HepG2 (cell line): ENCODE measurements at regions not wholly inside any gene's neighbourhood (a gene's known extent, or its start where the extent isn't known, plus 50 kb on each side); places are given as distances from the start of the nearest gene placed in this dataset.

Experiments
- ATAC-seq: fragments of 200-7000 bp; cut with Tn5 transposase; 3 replicates; pipeline ENCODE4 v1.9.1; 2020; ENCODE audit warnings: mild to moderate bottlenecking, moderate library complexity
- BruUV-seq: library from RNA; stranded (reverse); fragments of 400-500 nt; replicated peaks from 2 replicates; lab custom pipeline; 2021; lab: Mats Ljungman, UMichigan
- CTCF ChIA-PET: fragments of 300-600 bp; formaldehyde crosslinking; extraction: SDS; loops from one replicate; lab custom pipeline; 2021; ENCODE audit warnings: low total read pairs, inconsistent platforms, low intra/inter-chr PET ratio; lab: Yijun Ruan, JAX
- POLR2A ChIA-PET: fragments of 350-600 bp; sonication (Branson Sonifier 250); formaldehyde crosslinking; loops from one replicate; lab custom pipeline; 2020; ENCODE audit warnings: antibody characterized with exemption, inconsistent platforms; lab: Yijun Ruan, JAX
- DNase-seq: peaks from one replicate; pipeline ENCODE4 v3.0.0-alpha.2; 2015; ENCODE audit warnings: low spot score
- FAIRE-seq: peaks from 3 replicates; lab custom pipeline; 2011; peaks lifted over from hg19 to GRCh38; lab: Jason Lieb, UNC
- H2AFZ ChIP-seq: one replicate; pipeline ENCODE4 v1.6.1; 2011; ENCODE audit warnings: low read length, inconsistent platforms
- H3K27ac ChIP-seq: fragments of 300-600 bp; 3 replicates; pipeline ENCODE4 v1.8.0; 2011; ENCODE audit warnings: mixed run types, mild to moderate bottlenecking, mixed read lengths, low read length, inconsistent platforms; ENCODE audit not compliant: insufficient read depth; ENCODE audit errors: extremely low read length
- H3K27me3 ChIP-seq, 2 experiments: fragments of 200-600 bp in 1 of 2; 2 replicates in 1 of 2; 3 replicates in 1 of 2; pipeline versions ENCODE4 v1.6.0 to v1.8.0; 2011; ENCODE audit warnings: low read length in 2 of 2, mild to moderate bottlenecking in 2 of 2, moderate library complexity in 2 of 2, inconsistent platforms in 1 of 2; ENCODE audit not compliant: insufficient read depth in 2 of 2, control insufficient read depth in 1 of 2
- H3K36me3 ChIP-seq, 2 experiments: fragments of 200-600 bp in 1 of 2; replicated peaks in 1 of 2; 2 replicates in 1 of 2; 3 replicates in 1 of 2; pipeline versions ENCODE4 v1.5.1 to v1.8.0; 2011; ENCODE audit warnings: low read length in 2 of 2, inconsistent platforms in 1 of 2; ENCODE audit not compliant: insufficient read depth in 2 of 2, control insufficient read depth in 1 of 2
- H3K4me1 ChIP-seq: 2 replicates; pipeline ENCODE4 v1.5.1; 2012; ENCODE audit warnings: low read length, inconsistent platforms; ENCODE audit not compliant: insufficient read depth
- H3K4me2 ChIP-seq: 2 replicates; pipeline ENCODE4 v1.6.0; 2011; ENCODE audit warnings: low read depth, low read length, inconsistent platforms
- H3K4me3 ChIP-seq, 3 experiments: fragments of 200-600 bp in 1 of 3; sonication (generic), shearing (Covaris generic) in 1 of 3; replicated peaks in 1 of 3; 2 replicates each; pipeline ENCODE4 v1.5.1; 2011 to 2016; ENCODE audit warnings: low read length in 3 of 3, inconsistent platforms in 2 of 3, low read depth in 2 of 3, mild to moderate bottlenecking in 2 of 3, control low read depth in 1 of 3, mixed read lengths in 1 of 3; ENCODE audit not compliant: insufficient read depth in 1 of 3
- H3K79me2 ChIP-seq: one replicate; pipeline ENCODE4 v1.6.1; 2011; ENCODE audit warnings: low read length, inconsistent platforms; ENCODE audit not compliant: insufficient read depth
- H3K9ac ChIP-seq: 2 replicates; pipeline ENCODE4 v1.6.0; 2011; ENCODE audit warnings: mild to moderate bottlenecking, low read depth, low read length, inconsistent platforms; ENCODE audit not compliant: insufficient read depth
- H3K9me3 ChIP-seq: 2 replicates; pipeline ENCODE4 v1.5.1; 2012; ENCODE audit warnings: mild to moderate bottlenecking, low read length
- H4K20me1 ChIP-seq: 2 replicates; pipeline ENCODE4 v1.6.0; 2011; ENCODE audit warnings: inconsistent platforms, mild to moderate bottlenecking, low read length, moderate library complexity; ENCODE audit not compliant: insufficient read depth
- NPAS2 ChIP-seq: sonication (generic); formaldehyde crosslinking; IDR thresholded peaks from 2 replicates; pipeline ENCODE4 v1.8.0; 2022; ENCODE audit warnings: mild to moderate bottlenecking, missing genetic modification reagents, borderline replicate concordance
- SRF ChIP-seq: IDR thresholded peaks from 2 replicates; pipeline ENCODE4 v1.6.1; 2011; ENCODE audit warnings: mild to moderate bottlenecking, low read depth, low read length, moderate library complexity
- TSC22D2 ChIP-seq: sonication (generic); formaldehyde crosslinking; IDR thresholded peaks from 2 replicates; pipeline ENCODE4 v1.5.1; 2020; ENCODE audit warnings: missing genetic modification reagents, mild to moderate bottlenecking, borderline replicate concordance
- ZNF337 ChIP-seq: sonication (generic); formaldehyde crosslinking; IDR thresholded peaks from 2 replicates; pipeline ENCODE4 v1.5.1; 2020; ENCODE audit warnings: missing genetic modification reagents, low read depth, mild to moderate bottlenecking, borderline replicate concordance
- ZNF7 ChIP-seq: IDR thresholded peaks from 2 replicates; pipeline ENCODE4 v1.6.1; 2016; ENCODE audit warnings: missing biosample characterization, missing genetic modification reagents
- ZNF792 ChIP-seq: IDR thresholded peaks from 2 replicates; pipeline ENCODE4 v1.6.1; 2016
- whole genome bisulfite sequencing: methylation state at CpG from one replicate; pipeline ENCODE4 v1.1.6; 2017; ENCODE audit warnings: low lambda C conversion rate; 5-methylcytosine and 5-hydroxymethylcytosine counted together
- in situ Hi-C: cut with HindIII; loops from 2 replicates; pipeline ENCODE4 v1.10.0; 2017; ENCODE audit warnings: low pct_unique_long_range_greater_than_20kb; ENCODE audit not compliant: extremely low pct_ligation_motif_present
- intact Hi-C: fragments of 100-400 bp; cut with micrococcal nuclease; formaldehyde crosslinking; loops from one replicate; pipeline ENCODE4 v1.10.0; 2022; ENCODE audit not compliant: unreplicated experiment
- TF ChIP-seq, protein P1 (sequence below): sonication (generic); formaldehyde crosslinking; conservative IDR thresholded peaks from 2 replicates; pipeline ENCODE4 v1.4.0; 2020; ENCODE audit warnings: mild to moderate bottlenecking, missing genetic modification reagents, moderate library complexity

DNA sequence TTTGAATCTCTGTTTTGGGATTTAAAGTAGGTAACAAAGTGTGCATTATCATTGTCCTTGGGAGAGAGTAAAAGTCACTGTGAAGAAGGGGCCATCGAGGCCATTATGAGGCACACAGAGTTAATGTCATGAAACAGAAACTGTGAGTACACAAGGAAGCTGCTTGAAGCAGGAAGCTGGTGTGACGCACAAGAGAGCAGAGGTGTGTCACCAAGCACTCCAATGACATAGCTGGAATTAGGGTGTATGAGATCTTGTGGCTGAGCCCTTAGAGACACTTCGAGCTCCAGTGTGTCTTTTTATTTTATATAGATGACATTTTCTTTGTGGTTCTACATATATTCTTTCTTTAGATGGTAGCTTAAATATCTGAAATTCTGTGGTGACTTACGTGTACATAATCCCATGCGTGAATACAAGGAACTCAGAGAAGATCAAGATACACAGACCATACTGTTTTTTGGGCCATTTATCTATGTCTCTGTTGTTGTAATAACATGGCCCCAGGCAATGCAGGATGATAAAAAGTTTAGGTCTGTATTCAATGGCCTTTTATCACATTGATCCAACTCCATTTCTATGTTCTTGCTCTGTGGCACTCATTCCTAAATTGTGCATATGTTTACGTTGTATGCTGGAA is 164.7 kb upstream of the FAM98A start:
- Histone ChIP-seq H3K9me3 (peaks cover 8% of the 10 kb centered on the region; the same call in 1 of the 2 replicates), H3K4me2 (no peak overlapping the region), H3K36me3 (no peaks in the 10 kb centered on the region), H3K9ac (no peak overlapping the region), H3K27ac (no peak overlapping the region), H4K20me1 (no peaks in the 10 kb centered on the region), H3K79me2 (no peaks in the 10 kb centered on the region), H3K4me3 (no peak overlapping the region), H3K27me3 (no peaks in the 10 kb centered on the region), H2AFZ (no peak overlapping the region), H3K4me1 (no peaks in the 10 kb centered on the region)
- CTCF ChIA-PET: no interaction called here
- in situ Hi-C loops (no loop called here), intact Hi-C loops (no loop called here)
- WGBS: 34% methylated on average over 6 of the region's 6 CpGs
- POLR2A ChIA-PET: no interaction called here
- ATAC-seq (no peak), FAIRE-seq (no peak), DNase-seq (no peak)
- BruUV-seq: no TSS peak
- TF ChIP-seq TSC22D2: no peak
- no peak for TF ChIP-seq SRF
- no peak for TF ChIP-seq ZNF792
- no peak for TF ChIP-seq ZNF7 (CRISPR knock-in tag)
- TF ChIP-seq ZNF337 (CRISPR knock-in tag): no peak
- TF ChIP-seq, protein P1, sequence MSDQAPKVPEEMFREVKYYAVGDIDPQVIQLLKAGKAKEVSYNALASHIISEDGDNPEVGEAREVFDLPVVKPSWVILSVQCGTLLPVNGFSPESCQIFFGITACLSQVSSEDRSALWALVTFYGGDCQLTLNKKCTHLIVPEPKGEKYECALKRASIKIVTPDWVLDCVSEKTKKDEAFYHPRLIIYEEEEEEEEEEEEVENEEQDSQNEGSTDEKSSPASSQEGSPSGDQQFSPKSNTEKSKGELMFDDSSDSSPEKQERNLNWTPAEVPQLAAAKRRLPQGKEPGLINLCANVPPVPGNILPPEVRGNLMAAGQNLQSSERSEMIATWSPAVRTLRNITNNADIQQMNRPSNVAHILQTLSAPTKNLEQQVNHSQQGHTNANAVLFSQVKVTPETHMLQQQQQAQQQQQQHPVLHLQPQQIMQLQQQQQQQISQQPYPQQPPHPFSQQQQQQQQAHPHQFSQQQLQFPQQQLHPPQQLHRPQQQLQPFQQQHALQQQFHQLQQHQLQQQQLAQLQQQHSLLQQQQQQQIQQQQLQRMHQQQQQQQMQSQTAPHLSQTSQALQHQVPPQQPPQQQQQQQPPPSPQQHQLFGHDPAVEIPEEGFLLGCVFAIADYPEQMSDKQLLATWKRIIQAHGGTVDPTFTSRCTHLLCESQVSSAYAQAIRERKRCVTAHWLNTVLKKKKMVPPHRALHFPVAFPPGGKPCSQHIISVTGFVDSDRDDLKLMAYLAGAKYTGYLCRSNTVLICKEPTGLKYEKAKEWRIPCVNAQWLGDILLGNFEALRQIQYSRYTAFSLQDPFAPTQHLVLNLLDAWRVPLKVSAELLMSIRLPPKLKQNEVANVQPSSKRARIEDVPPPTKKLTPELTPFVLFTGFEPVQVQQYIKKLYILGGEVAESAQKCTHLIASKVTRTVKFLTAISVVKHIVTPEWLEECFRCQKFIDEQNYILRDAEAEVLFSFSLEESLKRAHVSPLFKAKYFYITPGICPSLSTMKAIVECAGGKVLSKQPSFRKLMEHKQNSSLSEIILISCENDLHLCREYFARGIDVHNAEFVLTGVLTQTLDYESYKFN (CRISPR knock-in tag): no peak
- TF ChIP-seq NPAS2 (CRISPR knock-in tag): no peak
